Mesenchymal stem cell (in vitro differentiated cells and primary cell): ENCODE measurements at regions not wholly inside any gene's neighbourhood (a gene's known extent, or its start where the extent isn't known, plus 50 kb on each side); places are given as distances from the start of the nearest gene placed in this dataset.

Experiments
- DNase-seq: peaks from one replicate; pipeline ENCODE4 v3.0.0-alpha.2; 2013
- H2AFZ ChIP-seq: one replicate; pipeline ENCODE4 v1.6.1; 2013; ENCODE audit warnings: low read depth, mild to moderate bottlenecking, control low read depth, inconsistent platforms, low read length, moderate library complexity
- H2AK5ac ChIP-seq: 2 replicates; pipeline ENCODE4 v1.6.1; 2013; ENCODE audit warnings: low read length, moderate library complexity, mild to moderate bottlenecking, inconsistent platforms; ENCODE audit not compliant: severe bottlenecking
- H2BK120ac ChIP-seq: one replicate; pipeline ENCODE4 v1.6.1; 2013; ENCODE audit warnings: low read depth, mild to moderate bottlenecking, inconsistent platforms, low read length, moderate library complexity
- H2BK12ac ChIP-seq, 2 experiments: one replicate each; pipeline ENCODE4 v1.6.1; 2013; ENCODE audit warnings: inconsistent platforms in 2 of 2, low read length in 2 of 2, mild to moderate bottlenecking in 2 of 2, moderate library complexity in 2 of 2, control low read depth in 1 of 2
- H2BK15ac ChIP-seq: one replicate; pipeline ENCODE4 v1.6.1; 2013; ENCODE audit warnings: mild to moderate bottlenecking, low read depth, inconsistent platforms; ENCODE audit not compliant: poor library complexity, severe bottlenecking
- H2BK5ac ChIP-seq: 2 replicates; pipeline ENCODE4 v1.6.1; 2013; ENCODE audit warnings: low read depth, mild to moderate bottlenecking, low read length, control low read depth, inconsistent platforms; ENCODE audit not compliant: poor library complexity, severe bottlenecking
- H3K14ac ChIP-seq, 2 experiments: one replicate each; pipeline ENCODE4 v1.6.1; 2013; ENCODE audit warnings: inconsistent platforms in 2 of 2, low read length in 2 of 2, control low read depth in 1 of 2, mild to moderate bottlenecking in 1 of 2, moderate library complexity in 1 of 2
- H3K18ac ChIP-seq, 2 experiments: one replicate each; pipeline ENCODE4 v1.6.1; 2013; ENCODE audit warnings: inconsistent platforms in 2 of 2, low read length in 2 of 2, control low read depth in 1 of 2, low read depth in 1 of 2, mild to moderate bottlenecking in 1 of 2
- H3K23ac ChIP-seq, 2 experiments: one replicate each; pipeline ENCODE4 v1.6.1; 2013; ENCODE audit warnings: inconsistent platforms in 2 of 2, low read length in 2 of 2, mild to moderate bottlenecking in 2 of 2, moderate library complexity in 2 of 2, control low read depth in 1 of 2
- H3K27ac ChIP-seq: 2 replicates; pipeline ENCODE4 v1.5.1; 2013; ENCODE audit warnings: mild to moderate bottlenecking, moderate library complexity, low read length, control low read depth, inconsistent platforms; ENCODE audit not compliant: poor library complexity, severe bottlenecking
- H3K27me3 ChIP-seq, 2 experiments: 2 replicates each; pipeline versions ENCODE4 v1.6.1 to v1.7.0; 2013; ENCODE audit warnings: low read length in 2 of 2, mild to moderate bottlenecking in 2 of 2, moderate library complexity in 2 of 2, control low read depth in 1 of 2, inconsistent platforms in 1 of 2; ENCODE audit not compliant: control insufficient read depth in 1 of 2, insufficient read depth in 1 of 2
- H3K36me3 ChIP-seq, 2 experiments: 2 replicates each; pipeline versions ENCODE4 v1.6.1 to v1.7.0; 2013; ENCODE audit warnings: low read length in 2 of 2, control low read depth in 1 of 2, inconsistent platforms in 1 of 2, low read depth in 1 of 2, mild to moderate bottlenecking in 1 of 2; ENCODE audit not compliant: insufficient read depth in 2 of 2, control insufficient read depth in 1 of 2
- H3K4ac ChIP-seq, 2 experiments: one replicate each; pipeline ENCODE4 v1.6.1; 2013; ENCODE audit warnings: inconsistent platforms in 2 of 2, low read length in 2 of 2, mild to moderate bottlenecking in 2 of 2, moderate library complexity in 2 of 2, control low read depth in 1 of 2, low read depth in 1 of 2
- H3K4me1 ChIP-seq: 2 replicates; pipeline ENCODE4 v1.6.1; 2013; ENCODE audit warnings: low read depth, low read length, control low read depth; ENCODE audit not compliant: control insufficient read depth, insufficient read depth
- H3K4me2 ChIP-seq: 2 replicates; pipeline ENCODE4 v1.6.1; 2013; ENCODE audit warnings: low read length, mild to moderate bottlenecking, inconsistent platforms; ENCODE audit not compliant: poor library complexity, severe bottlenecking
- H3K4me3 ChIP-seq, 2 experiments: 2 replicates each; pipeline versions ENCODE4 v1.5.1 to v1.7.0; 2013; ENCODE audit warnings: low read length in 2 of 2, mild to moderate bottlenecking in 2 of 2, control low read depth in 1 of 2, low read depth in 1 of 2; ENCODE audit not compliant: insufficient read depth in 1 of 2
- H3K79me1 ChIP-seq: replicated peaks from 2 replicates; pipeline ENCODE4 v1.6.1; 2013; ENCODE audit warnings: mild to moderate bottlenecking, control low read depth, low read length, inconsistent platforms; ENCODE audit not compliant: poor library complexity, severe bottlenecking
- H3K9ac ChIP-seq: 2 replicates; pipeline ENCODE4 v1.7.0; 2013; ENCODE audit warnings: mild to moderate bottlenecking, low read length, moderate library complexity
- H3K9me3 ChIP-seq: 2 replicates; pipeline ENCODE4 v1.7.0; 2013; ENCODE audit warnings: mild to moderate bottlenecking, low read length; ENCODE audit not compliant: control insufficient read depth
- H4K8ac ChIP-seq: one replicate; pipeline ENCODE4 v1.6.1; 2013; ENCODE audit warnings: inconsistent platforms, mild to moderate bottlenecking, low read length, moderate library complexity
- H4K91ac ChIP-seq: one replicate; pipeline ENCODE4 v1.6.1; 2013; ENCODE audit warnings: mild to moderate bottlenecking, low read length, inconsistent platforms
- WGBS: methylation state at CpG from one replicate; pipeline ENCODE4 v1.1.7; 2013; ENCODE audit warnings: mixed read lengths; 5-methylcytosine and 5-hydroxymethylcytosine counted together

GRCh38 chr12:89970722-89971121, 262.1 kb upstream of the ATP2B1 start:
- Histone ChIP-seq H2AK5ac (no peak overlapping the region), H2BK15ac (no peak overlapping the region), H3K9me3 (no peaks in the 10 kb centered on the region), H3K14ac (no peak overlapping the region), H3K79me1 (no peaks in the 10 kb centered on the region), H2BK5ac (no peak overlapping the region), H3K4ac (no peak overlapping the region), H2BK120ac (no peak overlapping the region), H3K9ac (no peak overlapping the region), H3K18ac (no peak overlapping the region), H3K27ac (no peak overlapping the region), H2AFZ (no peak overlapping the region), H3K4me2 (no peak overlapping the region), H2BK12ac (no peak overlapping the region), H4K8ac (no peak overlapping the region), H4K91ac (no peak overlapping the region), H3K36me3 (no peaks in the 10 kb centered on the region), H3K4me1 (no peaks in the 10 kb centered on the region), H3K4me3 (no peak overlapping the region), H3K27me3 (no peaks in the 10 kb centered on the region), H3K23ac (no peak overlapping the region)
- 100% methylated on average over 1 of the region's 1 CpG for WGBS
- DNase-seq = no peak

DNA sequence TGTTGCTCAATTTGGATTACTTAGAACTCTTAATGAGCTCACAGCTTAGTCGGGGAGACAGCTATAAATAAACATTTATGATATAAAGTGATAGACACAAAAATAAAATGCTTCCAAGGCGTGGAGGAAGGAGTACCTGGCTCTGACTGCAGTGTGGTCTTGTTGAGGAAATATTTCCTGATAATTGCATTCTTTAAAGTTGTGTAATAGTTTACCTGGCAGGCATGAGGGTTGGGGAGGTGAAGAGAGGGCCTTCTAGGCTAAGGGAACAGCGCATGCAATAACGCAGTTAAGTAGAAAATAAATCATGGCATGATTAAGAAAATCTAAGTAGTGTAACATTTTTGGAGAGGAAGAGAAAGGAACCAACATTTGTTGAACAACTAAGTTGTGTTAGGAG, 260.5 kb upstream of the ATP2B1 start:
- no peak for DNase-seq
- no peak overlapping the region for H2AFZ ChIP-seq
- H4K91ac ChIP-seq = no peak overlapping the region
- no peaks in the 10 kb centered on the region for H3K79me1 ChIP-seq
- H3K36me3 ChIP-seq = no peaks in the 10 kb centered on the region
- no peak overlapping the region for H2BK120ac ChIP-seq
- H3K23ac ChIP-seq = no peak overlapping the region
- no peak overlapping the region for H4K8ac ChIP-seq
- H3K9me3 ChIP-seq = no peaks in the 10 kb centered on the region
- H3K4me1 ChIP-seq = no peaks in the 10 kb centered on the region
- no peak overlapping the region for H2AK5ac ChIP-seq
- no peak overlapping the region for H2BK12ac ChIP-seq
- H3K9ac ChIP-seq = no peak overlapping the region
- H2BK15ac ChIP-seq = no peak overlapping the region
- no peak overlapping the region for H3K14ac ChIP-seq
- no peak overlapping the region for H3K27ac ChIP-seq
- no peak overlapping the region for H3K4ac ChIP-seq
- no peak overlapping the region for H3K4me3 ChIP-seq
- no peak overlapping the region for H3K4me2 ChIP-seq
- H3K27me3 ChIP-seq = no peaks in the 10 kb centered on the region
- H2BK5ac ChIP-seq = no peak overlapping the region
- WGBS = 91% methylated on average over 3 of the region's 4 CpGs
- H3K18ac ChIP-seq = no peak overlapping the region

DNA sequence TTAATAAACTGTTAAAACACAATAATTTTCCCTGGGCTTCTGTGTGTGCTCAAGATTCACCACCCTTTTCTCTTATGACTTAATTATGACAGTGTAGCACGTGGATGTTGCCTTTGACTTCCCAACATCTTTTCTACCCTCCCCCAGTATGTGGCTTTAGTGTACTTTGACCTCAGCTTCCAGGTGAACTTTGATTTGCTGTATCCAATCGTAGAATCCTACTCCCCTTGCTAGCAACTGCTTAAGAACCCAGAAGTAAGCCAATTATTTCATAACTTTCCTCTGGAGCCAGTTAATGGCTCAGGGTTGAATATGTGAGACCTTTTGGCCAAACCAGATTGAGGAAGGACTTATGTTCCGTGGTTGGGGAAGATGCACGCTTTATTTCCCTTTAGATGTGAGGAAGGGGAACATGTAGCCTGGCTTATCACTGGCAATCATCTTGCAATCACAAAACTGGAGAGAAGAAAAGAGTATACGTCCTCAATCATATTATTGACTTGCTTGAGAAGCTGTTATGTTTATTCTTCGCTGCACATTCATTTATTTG, 259.6 kb upstream of the ATP2B1 start:
- no peaks in the 10 kb centered on the region for H3K27me3 ChIP-seq
- no peak overlapping the region for H3K4ac ChIP-seq
- no peak overlapping the region for H4K91ac ChIP-seq
- H3K9me3 ChIP-seq = no peaks in the 10 kb centered on the region
- H3K18ac ChIP-seq = no peak overlapping the region
- H3K4me3 ChIP-seq = no peak overlapping the region
- H3K27ac ChIP-seq = no peak overlapping the region
- 94% methylated on average over 3 of the region's 6 CpGs for WGBS
- no peaks in the 10 kb centered on the region for H3K4me1 ChIP-seq
- no peak overlapping the region for H2BK12ac ChIP-seq
- no peak for DNase-seq
- no peaks in the 10 kb centered on the region for H3K36me3 ChIP-seq
- no peak overlapping the region for H3K23ac ChIP-seq
- H4K8ac ChIP-seq = no peak overlapping the region
- H2AK5ac ChIP-seq = no peak overlapping the region
- peak overlapping the region; percentile 61 for H2AFZ ChIP-seq
- no peak overlapping the region for H2BK15ac ChIP-seq
- no peak overlapping the region for H2BK5ac ChIP-seq
- no peak overlapping the region for H2BK120ac ChIP-seq
- H3K9ac ChIP-seq = no peak overlapping the region
- no peak overlapping the region for H3K4me2 ChIP-seq
- H3K79me1 ChIP-seq = no peaks in the 10 kb centered on the region
- H3K14ac ChIP-seq = no peak overlapping the region

- Histone ChIP-seq H3K27ac (no peak overlapping the region), H3K23ac (no peak overlapping the region), H3K4me2 (no peak overlapping the region), H3K4ac (no peak overlapping the region), H2BK5ac (no peak overlapping the region), H4K8ac (no peak overlapping the region), H3K14ac (no peak overlapping the region), H3K36me3 (no peaks in the 10 kb centered on the region), H3K27me3 (no peaks in the 10 kb centered on the region), H2BK12ac (no peak overlapping the region), H2AK5ac (no peak overlapping the region), H3K9me3 (no peaks in the 10 kb centered on the region), H4K91ac (no peak overlapping the region), H3K4me1 (no peaks in the 10 kb centered on the region), H3K79me1 (no peaks in the 10 kb centered on the region), H3K4me3 (no peak overlapping the region), H3K9ac (no peak overlapping the region), H3K18ac (no peak overlapping the region), H2BK15ac (no peak overlapping the region), H2AFZ (no peak overlapping the region), H2BK120ac (no peak overlapping the region)
- no peak for DNase-seq
- WGBS = 86% methylated on average over 4 of the region's 4 CpGs
Measured at GRCh38 chr12:89966495-89967240, 258.0 kb upstream of the ATP2B1 start.
